ENCODE measurements at regions not wholly inside any gene's neighbourhood (a gene's known extent, or its start where the extent isn't known, plus 50 kb on each side); places are given as distances from the start of the nearest gene placed in this dataset.
"Not testable (repeated sequence)": the region's sequence is repeated elsewhere in the genome, so short reads cannot be mapped to it uniquely, and the experiment has no call there.

DNA sequence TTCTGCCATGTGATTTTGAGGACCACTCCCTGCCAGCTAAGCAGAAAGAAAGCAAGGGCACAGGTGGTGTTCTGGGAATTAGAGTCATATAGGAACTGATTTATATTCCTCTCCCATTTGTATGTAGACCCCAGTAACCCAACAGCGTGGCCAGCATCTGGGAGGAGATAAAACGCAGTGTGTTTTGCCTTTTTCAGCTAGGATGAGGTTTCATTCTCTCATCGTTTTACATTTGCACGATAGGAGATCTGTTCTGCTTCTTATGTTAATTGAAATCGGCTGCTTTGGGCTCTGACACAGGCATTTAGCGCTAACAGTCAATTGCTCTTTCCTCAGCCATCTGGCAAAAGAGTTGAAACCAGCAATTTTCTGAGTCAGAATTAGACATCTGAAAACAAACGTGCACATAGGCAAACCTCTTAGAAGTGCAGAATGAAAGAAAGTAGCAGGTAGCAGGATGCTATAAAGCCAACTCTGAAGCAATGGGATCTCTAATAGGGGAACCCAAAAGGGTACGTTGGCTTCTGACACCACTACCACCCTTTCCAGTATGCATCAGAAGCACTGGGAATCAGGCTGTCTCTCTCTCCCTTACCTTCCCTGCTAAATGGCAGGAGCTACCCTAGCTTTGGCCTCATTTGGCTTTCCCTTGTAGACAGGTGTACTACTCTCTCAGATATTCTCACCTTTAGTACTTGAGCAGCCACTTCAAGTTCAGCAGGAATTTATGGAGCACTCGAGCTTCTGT is 219.1 kb downstream of the PHLDA1 start:
- intact Hi-C loops (cut with DNase I) = no loop called here
- no peaks in the 10 kb centered on the region for H3K27me3 ChIP-seq (ENCODE audit: control insufficient read depth, insufficient read depth)
- no peak overlapping the region for H3K27ac ChIP-seq (ENCODE audit: low read length)
- 67% methylated on average over 9 of the region's 9 CpGs for WGBS
- DNase-seq (no peak), ATAC-seq (no peak)
- H3K4me3 ChIP-seq (ENCODE audit: low read length) = no peak overlapping the region
- H3K9me3 ChIP-seq (ENCODE audit: control insufficient read depth, low read length) = no peaks in the 10 kb centered on the region
- H3K4me1 ChIP-seq (ENCODE audit: control insufficient read depth, insufficient read depth, low read length) = peaks cover 5% of the 10 kb centered on the region

DNA sequence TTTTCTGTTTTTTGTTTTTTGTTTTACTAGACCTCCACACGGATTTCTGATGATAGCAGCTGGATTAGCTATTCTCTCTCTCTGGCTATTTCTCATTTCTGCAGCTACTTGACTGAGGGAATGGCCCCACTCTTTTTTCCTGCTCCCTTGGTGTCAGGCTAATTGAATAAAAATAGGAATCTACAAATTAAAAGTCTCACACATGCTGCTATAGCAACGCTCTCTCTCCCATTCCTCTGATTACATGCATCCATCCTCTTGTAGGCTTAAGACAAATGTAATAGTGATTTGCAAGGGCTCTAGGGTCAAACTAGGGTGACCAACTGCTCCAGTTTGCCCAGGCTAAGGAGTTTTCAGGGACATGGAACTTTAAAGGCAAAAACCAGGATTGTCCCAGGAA is 221.8 kb downstream of the PHLDA1 start:
- Histone ChIP-seq H3K27me3 (ENCODE audit: control insufficient read depth, insufficient read depth) (no peaks in the 10 kb centered on the region), H3K4me1 (ENCODE audit: control insufficient read depth, insufficient read depth, low read length) (peaks cover 1% of the 10 kb centered on the region), H3K4me3 (ENCODE audit: low read length) (no peak overlapping the region), H3K9me3 (ENCODE audit: control insufficient read depth, low read length) (no peaks in the 10 kb centered on the region), H3K27ac (ENCODE audit: low read length) (no peak overlapping the region)
- intact Hi-C loops (cut with DNase I) = no loop called here
- 78% methylated on average over 2 of the region's 2 CpGs for WGBS
- no peak for ATAC-seq
- no peak for DNase-seq

DNA sequence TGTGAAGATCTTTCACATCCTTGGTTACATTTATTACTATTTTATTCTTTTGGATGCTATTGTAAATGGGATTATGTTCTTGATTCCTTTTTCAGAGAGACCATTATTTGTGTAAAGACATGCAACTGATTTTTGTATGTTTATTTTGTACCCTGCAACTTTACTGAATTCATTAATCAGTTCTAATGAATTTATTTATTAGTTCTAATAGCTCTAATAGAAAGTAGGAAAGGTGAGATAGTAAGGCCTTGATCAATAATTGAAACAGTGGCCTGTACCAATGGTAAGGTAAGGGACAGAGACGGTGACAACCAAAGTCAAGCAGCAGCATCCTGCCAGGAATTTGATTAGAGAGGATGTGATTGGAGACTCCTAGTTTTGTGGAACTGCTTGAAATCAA is 224.1 kb downstream of the PHLDA1 start:
- WGBS = 97% methylated on average over 1 of the region's 1 CpG
- no peaks in the 10 kb centered on the region for H3K9me3 ChIP-seq (ENCODE audit: control insufficient read depth, low read length)
- DNase-seq = no peak
- H3K27me3 ChIP-seq (ENCODE audit: control insufficient read depth, insufficient read depth) = no peaks in the 10 kb centered on the region
- no peak overlapping the region for H3K4me3 ChIP-seq (ENCODE audit: low read length)
- no peak for ATAC-seq
- H3K4me1 ChIP-seq (ENCODE audit: control insufficient read depth, insufficient read depth, low read length) = no peaks in the 10 kb centered on the region
- no peak overlapping the region for H3K27ac ChIP-seq (ENCODE audit: low read length)
- intact Hi-C loops (cut with DNase I) = no loop called here

DNA sequence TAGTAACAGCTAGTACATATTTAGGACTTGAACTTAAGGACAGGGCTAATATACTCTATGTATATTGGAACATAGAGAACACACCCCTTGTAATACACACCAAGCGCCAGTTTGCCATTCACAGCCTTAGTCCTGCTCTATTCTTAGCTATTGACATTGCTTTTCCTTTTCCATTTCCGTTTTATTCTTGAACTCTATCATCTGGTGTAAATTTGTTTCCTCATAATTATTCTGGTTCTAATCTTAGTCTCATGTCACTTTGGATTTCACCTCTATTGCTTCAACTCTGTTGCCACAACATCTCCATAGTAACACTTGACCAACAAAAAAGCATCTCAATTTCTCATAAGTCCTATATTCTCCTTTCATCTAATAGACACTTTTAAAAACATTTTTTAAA is 225.7 kb downstream of the PHLDA1 start:
- Histone ChIP-seq H3K4me3 (ENCODE audit: low read length) (no peak overlapping the region), H3K9me3 (ENCODE audit: control insufficient read depth, low read length) (no peaks in the 10 kb centered on the region), H3K27me3 (ENCODE audit: control insufficient read depth, insufficient read depth) (no peaks in the 10 kb centered on the region), H3K4me1 (ENCODE audit: control insufficient read depth, insufficient read depth, low read length) (no peaks in the 10 kb centered on the region), H3K27ac (ENCODE audit: low read length) (no peak overlapping the region)
- DNase-seq (no peak), ATAC-seq (no peak)
- 50% methylated on average over 2 of the region's 2 CpGs for WGBS
- intact Hi-C loops (cut with DNase I) = no loop called here

DNA sequence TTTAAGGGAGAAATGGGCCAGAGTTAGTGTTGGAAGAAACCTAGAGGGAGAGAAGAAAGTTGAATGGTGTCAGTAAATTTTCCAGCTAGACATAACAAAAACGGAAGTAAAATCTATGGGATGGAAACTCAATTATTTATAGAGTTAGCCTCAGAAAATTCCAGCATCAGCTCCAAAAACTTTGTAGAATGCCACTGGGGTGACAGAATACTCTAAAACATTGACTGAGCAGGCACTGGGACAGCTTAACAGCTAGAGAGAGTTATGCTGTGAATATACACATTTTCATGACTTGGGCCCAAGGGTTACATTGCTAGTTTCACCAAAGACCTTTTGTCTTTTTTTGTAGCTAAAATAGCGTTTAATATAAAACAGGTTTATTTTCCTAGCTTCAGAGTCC is 226.3 kb downstream of the PHLDA1 start:
- Histone ChIP-seq H3K27ac (ENCODE audit: low read length) (no peak overlapping the region), H3K27me3 (ENCODE audit: control insufficient read depth, insufficient read depth) (no peaks in the 10 kb centered on the region), H3K4me1 (ENCODE audit: control insufficient read depth, insufficient read depth, low read length) (no peaks in the 10 kb centered on the region), H3K9me3 (ENCODE audit: control insufficient read depth, low read length) (no peaks in the 10 kb centered on the region), H3K4me3 (ENCODE audit: low read length) (no peak overlapping the region)
- DNase-seq (no peak), ATAC-seq (no peak)
- WGBS = 76% methylated on average over 2 of the region's 2 CpGs
- intact Hi-C loops (cut with DNase I) = no loop called here

DNA sequence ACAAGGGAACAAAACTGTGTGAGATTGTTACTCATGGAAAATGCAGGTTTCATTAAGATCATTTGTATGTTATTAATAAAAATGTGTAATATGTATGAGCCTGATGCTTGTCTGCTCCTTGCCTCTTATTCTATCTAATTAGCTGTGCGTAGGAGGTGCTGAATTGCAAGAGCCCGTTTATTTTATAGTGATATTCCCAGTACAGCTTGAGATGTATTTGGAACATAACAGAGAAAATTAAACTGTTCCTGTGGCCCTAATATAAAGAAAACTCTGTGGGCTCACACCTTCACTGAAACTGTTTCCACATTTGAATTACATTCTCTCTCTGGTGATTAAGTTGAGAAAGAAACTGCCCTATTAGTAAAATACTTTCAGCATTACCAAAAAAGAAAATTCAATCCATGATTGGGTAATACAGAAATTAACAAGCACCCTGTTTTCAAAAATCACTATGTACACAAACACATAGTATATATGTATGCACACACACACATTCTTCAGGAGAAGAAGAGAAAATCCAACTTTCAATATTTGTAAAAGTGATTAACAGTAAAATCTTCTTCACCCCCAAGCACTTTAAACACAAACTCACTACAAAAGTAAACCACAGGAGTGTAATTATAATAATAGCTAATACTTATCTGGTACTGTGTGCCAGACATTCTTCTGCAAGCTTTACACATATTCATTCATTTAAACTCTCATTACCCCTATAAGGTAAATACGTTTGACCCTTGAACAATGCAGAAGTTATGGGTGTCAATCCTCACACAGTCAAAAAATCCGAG is 233.2 kb downstream of the PHLDA1 start:
- no peak for ATAC-seq
- 71% methylated on average over 4 of the region's 4 CpGs for WGBS
- intact Hi-C loops (cut with DNase I) = no loop called here

DNA sequence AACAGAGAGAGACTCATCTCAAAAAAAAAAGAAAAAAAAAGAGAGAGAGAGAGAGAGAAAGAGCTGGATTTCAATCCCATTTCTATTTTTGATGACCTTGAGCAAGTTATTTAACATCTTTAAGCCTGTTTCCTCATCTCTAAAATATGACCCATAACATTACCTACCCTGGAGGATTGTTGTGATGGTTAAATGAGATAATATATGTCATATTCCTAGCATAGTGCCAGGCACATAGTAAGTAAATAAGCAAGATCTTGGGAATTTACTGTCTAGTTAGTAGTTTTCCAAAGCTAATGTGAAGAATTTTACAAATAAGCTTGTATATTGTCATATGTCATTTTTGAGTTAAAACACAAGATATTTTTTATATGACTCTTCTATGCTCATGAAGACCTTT is 236.5 kb downstream of the PHLDA1 start:
- ATAC-seq (no peak), DNase-seq (no peak)
- Histone ChIP-seq H3K27me3 (ENCODE audit: control insufficient read depth, insufficient read depth) (no peaks in the 10 kb centered on the region), H3K27ac (ENCODE audit: low read length) (no peak overlapping the region), H3K4me3 (ENCODE audit: low read length) (no peak overlapping the region), H3K4me1 (ENCODE audit: control insufficient read depth, insufficient read depth, low read length) (no peaks in the 10 kb centered on the region), H3K9me3 (ENCODE audit: control insufficient read depth, low read length) (no peaks in the 10 kb centered on the region)
- intact Hi-C loops (cut with DNase I) = no loop called here

More for the DNA sequence above, 233.2 kb downstream of the PHLDA1 start:
- Histone ChIP-seq H3K4me1 (ENCODE audit: control insufficient read depth, insufficient read depth, low read length) (no peaks in the 10 kb centered on the region), H3K27ac (ENCODE audit: low read length) (no peak overlapping the region), H3K27me3 (ENCODE audit: control insufficient read depth, insufficient read depth) (no peaks in the 10 kb centered on the region), H3K4me3 (ENCODE audit: low read length) (no peak overlapping the region), H3K9me3 (ENCODE audit: control insufficient read depth, low read length) (no peaks in the 10 kb centered on the region)
- no peak for DNase-seq

DNA sequence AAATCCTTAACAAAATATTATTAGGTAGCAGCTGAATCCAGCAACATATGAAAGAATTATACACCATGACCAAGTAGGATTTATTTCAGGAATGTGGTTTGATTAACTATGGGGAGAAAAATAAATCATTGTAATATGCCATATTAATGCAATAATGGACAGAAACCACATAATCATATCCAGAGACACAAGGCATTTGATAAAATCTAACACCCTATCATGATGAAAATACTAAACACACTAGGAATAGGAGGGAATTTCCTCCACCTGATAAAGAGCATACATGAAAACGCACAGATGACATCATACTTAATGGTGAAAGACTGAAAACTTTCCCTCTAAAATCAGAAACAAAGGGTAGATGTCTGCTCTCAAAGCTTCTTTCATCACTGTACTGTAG is 238.9 kb downstream of the PHLDA1 start:
- no peaks in the 10 kb centered on the region for H3K9me3 ChIP-seq (ENCODE audit: control insufficient read depth, low read length)
- no peak overlapping the region for H3K4me3 ChIP-seq (ENCODE audit: low read length)
- no peaks in the 10 kb centered on the region for H3K27me3 ChIP-seq (ENCODE audit: control insufficient read depth, insufficient read depth)
- no peaks in the 10 kb centered on the region for H3K4me1 ChIP-seq (ENCODE audit: control insufficient read depth, insufficient read depth, low read length)
- intact Hi-C loops (cut with DNase I) = no loop called here
- DNase-seq (no peak), ATAC-seq (no peak)
- no peak overlapping the region for H3K27ac ChIP-seq (ENCODE audit: low read length)
- 0% methylated on average over 1 of the region's 1 CpG for WGBS

DNA sequence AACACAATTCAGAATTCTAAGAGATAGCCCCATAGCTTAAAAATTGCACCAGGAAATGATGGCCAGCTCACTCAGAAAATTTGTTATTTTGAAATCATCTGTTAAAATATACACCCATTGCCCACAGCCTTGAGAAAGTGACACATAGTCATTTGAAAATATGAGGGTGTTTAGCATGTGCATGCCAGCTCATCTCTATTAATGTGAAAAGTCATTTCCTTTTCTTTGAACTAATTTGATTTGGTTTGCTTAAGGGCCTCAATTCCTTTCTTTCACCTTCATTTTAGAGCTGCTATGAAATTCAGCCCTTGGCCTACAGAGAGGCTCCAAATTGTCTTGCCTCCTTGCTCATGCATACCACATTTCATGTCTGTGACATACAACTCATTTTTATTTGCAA is 241.4 kb downstream of the PHLDA1 start:
- Histone ChIP-seq H3K4me3 (ENCODE audit: low read length) (no peak overlapping the region), H3K9me3 (ENCODE audit: control insufficient read depth, low read length) (no peaks in the 10 kb centered on the region), H3K27ac (ENCODE audit: low read length) (no peak overlapping the region), H3K27me3 (ENCODE audit: control insufficient read depth, insufficient read depth) (no peaks in the 10 kb centered on the region), H3K4me1 (ENCODE audit: control insufficient read depth, insufficient read depth, low read length) (no peaks in the 10 kb centered on the region)
- intact Hi-C loops (cut with DNase I) = no loop called here
- DNase-seq (no peak), ATAC-seq (no peak)

DNA sequence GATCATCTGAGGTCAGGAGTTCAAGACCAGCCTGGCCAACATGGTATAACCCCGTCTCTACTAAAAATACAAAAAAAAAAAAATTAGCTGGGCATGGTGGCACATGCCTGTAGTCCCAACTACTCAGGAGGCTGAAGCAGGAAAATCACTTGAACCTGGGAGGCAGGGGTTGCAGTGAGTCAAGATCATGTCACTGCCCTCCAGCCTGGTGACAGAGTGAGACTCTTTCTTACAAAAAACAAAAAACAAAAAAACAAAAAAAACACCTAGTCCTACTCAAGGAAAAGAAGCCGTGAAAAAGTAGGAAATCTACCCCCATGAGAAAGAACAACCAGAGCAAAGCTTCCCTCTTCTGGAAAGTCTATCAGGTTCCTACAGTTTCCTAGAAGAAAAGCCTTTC is 244.4 kb downstream of the PHLDA1 start:
- ATAC-seq; H3K4me3 ChIP-seq (ENCODE audit: low read length); intact Hi-C loops (cut with DNase I); H3K27ac ChIP-seq (ENCODE audit: low read length); H3K4me1 ChIP-seq (ENCODE audit: control insufficient read depth, insufficient read depth, low read length); H3K27me3 ChIP-seq (ENCODE audit: control insufficient read depth, insufficient read depth); H3K9me3 ChIP-seq (ENCODE audit: control insufficient read depth, low read length); DNase-seq: not testable (repeated sequence)
- WGBS = over 99% methylated on average over 2 of the region's 2 CpGs

DNA sequence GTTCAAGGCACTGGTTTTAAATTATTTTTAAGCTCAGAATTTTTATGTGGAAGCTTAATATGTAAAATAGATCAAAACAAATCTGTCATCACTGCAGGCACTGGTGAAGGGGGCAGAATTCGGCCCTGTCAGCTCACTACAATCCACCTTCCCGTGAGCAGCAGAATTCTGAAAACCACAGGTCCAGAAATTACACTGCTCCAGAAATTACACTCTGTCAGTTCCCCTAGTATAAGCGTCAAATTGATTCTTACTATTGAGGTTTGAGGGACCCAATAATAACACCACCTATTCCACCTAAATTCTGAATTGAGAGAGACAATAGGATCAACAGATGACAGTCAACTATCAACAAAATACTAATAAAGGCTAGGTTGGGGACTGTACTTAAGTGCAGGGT is 245.5 kb downstream of the PHLDA1 start:
- DNase-seq = no peak
- Histone ChIP-seq H3K27me3 (ENCODE audit: control insufficient read depth, insufficient read depth) (no peaks in the 10 kb centered on the region), H3K27ac (ENCODE audit: low read length) (no peak overlapping the region), H3K4me1 (ENCODE audit: control insufficient read depth, insufficient read depth, low read length) (no peaks in the 10 kb centered on the region), H3K4me3 (ENCODE audit: low read length) (no peak overlapping the region), H3K9me3 (ENCODE audit: control insufficient read depth, low read length) (no peaks in the 10 kb centered on the region)
- intact Hi-C loops (cut with DNase I) = no loop called here
- WGBS = 94% methylated on average over 3 of the region's 3 CpGs
- no peak for ATAC-seq

Data from right cardiac atrium (tissue), 5 donors.